ENCODE measurements at regions not wholly inside any gene's neighbourhood (a gene's known extent, or its start where the extent isn't known, plus 50 kb on each side); places are given as distances from the start of the nearest gene placed in this dataset.

DNA sequence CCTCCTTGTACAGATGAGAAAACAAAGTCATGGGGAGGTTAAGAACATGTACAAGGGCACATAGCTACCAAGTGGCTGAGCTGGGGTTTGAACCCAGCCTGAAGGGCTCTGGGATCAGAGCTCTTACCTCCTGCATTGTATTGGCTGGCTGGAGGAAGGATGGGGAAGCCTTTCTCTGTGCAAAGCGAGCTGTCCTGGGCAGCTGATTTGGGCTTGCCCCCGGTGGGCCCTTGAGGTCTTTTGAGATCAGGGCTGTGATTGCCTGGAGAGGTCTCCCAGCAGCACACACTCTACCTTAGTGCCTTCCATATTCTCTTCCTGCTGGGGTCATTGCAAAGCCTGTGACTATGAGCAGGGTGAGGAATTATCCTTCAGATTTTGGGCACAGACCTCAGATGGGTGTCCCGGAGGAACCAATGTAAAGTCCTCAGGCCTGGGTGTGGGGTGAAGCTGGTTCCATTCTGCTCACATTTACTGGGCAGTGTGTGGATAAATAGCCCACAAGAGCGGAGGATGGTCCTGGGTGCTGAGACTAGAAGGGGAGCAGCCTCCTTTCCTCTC is 53.3 kb upstream of the EPS8L3 start:
- Histone ChIP-seq H3K9me3 (ENCODE audit: control insufficient read depth, low read depth, low read length) (peaks cover 4% of the 10 kb centered on the region), H3K4me1 (ENCODE audit: control insufficient read depth, low read depth, low read length) (no peaks in the 10 kb centered on the region), H3K27me3 (ENCODE audit: control insufficient read depth, insufficient read depth, low read length) (no peaks in the 10 kb centered on the region), H3K27ac (ENCODE audit: low read length) (no peak overlapping the region), H3K4me3 (ENCODE audit: low read length) (no peak overlapping the region), H3K9ac (ENCODE audit: low read length) (no peak overlapping the region), H3K36me3 (ENCODE audit: control insufficient read depth, low read depth, low read length) (no peaks in the 10 kb centered on the region)

- Histone ChIP-seq H3K27me3 (ENCODE audit: control insufficient read depth, insufficient read depth, low read length) (no peaks in the 10 kb centered on the region), H3K9me3 (ENCODE audit: control insufficient read depth, low read depth, low read length) (peaks cover 4% of the 10 kb centered on the region), H3K27ac (ENCODE audit: low read length) (no peak overlapping the region), H3K4me3 (ENCODE audit: low read length) (no peak overlapping the region), H3K4me1 (ENCODE audit: control insufficient read depth, low read depth, low read length) (no peaks in the 10 kb centered on the region), H3K9ac (ENCODE audit: low read length) (no peak overlapping the region), H3K36me3 (ENCODE audit: control insufficient read depth, low read depth, low read length) (no peaks in the 10 kb centered on the region)
These were observed 52.6 kb upstream of the EPS8L3 start for GRCh38 chr1:109816175-109816811.

DNA sequence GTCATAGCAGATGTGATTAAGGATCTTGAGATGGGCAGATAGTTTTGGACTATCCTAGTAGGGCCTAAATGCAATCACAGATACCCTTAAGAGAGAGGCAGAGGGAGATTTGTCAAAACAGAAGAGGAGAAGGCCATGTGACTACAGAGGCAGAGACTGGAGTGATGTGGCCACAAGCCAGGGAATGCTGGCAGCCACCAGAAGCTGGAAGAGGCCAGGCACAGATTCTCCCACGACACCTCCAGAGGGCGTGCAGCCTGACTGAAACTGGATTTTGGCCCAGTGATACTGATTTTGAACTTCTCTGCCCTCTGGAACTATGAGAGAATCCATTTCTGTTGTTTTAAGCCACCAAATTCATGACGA is 52.1 kb upstream of the EPS8L3 start:
- no peaks in the 10 kb centered on the region for H3K27me3 ChIP-seq (ENCODE audit: control insufficient read depth, insufficient read depth, low read length)
- no peaks in the 10 kb centered on the region for H3K36me3 ChIP-seq (ENCODE audit: control insufficient read depth, low read depth, low read length)
- no peaks in the 10 kb centered on the region for H3K4me1 ChIP-seq (ENCODE audit: control insufficient read depth, low read depth, low read length)
- no peak overlapping the region for H3K27ac ChIP-seq (ENCODE audit: low read length)
- no peak overlapping the region for H3K9ac ChIP-seq (ENCODE audit: low read length)
- peaks cover 4% of the 10 kb centered on the region for H3K9me3 ChIP-seq (ENCODE audit: control insufficient read depth, low read depth, low read length)
- no peak overlapping the region for H3K4me3 ChIP-seq (ENCODE audit: low read length)

DNA sequence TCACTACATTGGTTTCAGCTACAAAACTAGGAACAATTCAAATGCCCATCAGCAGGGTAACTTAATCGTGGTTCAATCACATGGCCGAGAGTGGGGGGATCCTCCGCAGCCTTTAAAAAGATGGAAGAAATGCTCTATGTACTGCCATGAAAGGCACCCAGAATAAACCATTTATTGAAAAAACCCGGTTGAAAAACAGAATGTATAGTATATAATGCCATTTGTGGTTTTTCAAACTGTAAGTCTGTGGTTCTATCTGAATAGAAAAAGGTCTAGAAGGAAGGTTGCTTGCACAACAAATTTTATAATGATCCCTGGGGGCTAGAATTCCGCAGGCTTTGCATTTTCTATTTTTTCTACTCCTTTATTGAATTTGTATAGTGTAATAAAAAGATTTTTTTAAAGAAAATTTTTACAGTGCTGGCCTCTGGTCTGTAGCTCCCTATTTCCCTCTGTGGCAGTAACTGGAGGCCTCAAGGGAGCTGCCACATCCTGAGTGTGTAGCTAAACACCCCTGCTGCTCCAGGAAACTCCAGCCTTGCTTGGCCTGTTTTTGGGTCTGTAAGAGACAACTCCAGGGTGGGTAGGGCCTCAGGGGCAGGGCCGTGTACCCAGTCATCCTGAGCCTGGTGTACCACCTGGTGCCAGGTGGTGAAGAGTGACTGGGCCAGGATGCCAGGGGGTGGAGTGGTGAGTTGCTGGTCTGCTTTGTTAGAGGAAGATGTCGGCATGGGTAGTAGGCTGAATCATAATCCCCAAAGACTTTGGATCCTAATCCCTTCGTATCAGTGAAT is 51.5 kb upstream of the EPS8L3 start:
- Histone ChIP-seq H3K9me3 (ENCODE audit: control insufficient read depth, low read depth, low read length) (peaks cover 4% of the 10 kb centered on the region), H3K4me1 (ENCODE audit: control insufficient read depth, low read depth, low read length) (no peaks in the 10 kb centered on the region), H3K4me3 (ENCODE audit: low read length) (no peak overlapping the region), H3K9ac (ENCODE audit: low read length) (no peak overlapping the region), H3K27me3 (ENCODE audit: control insufficient read depth, insufficient read depth, low read length) (no peaks in the 10 kb centered on the region), H3K27ac (ENCODE audit: low read length) (no peak overlapping the region), H3K36me3 (ENCODE audit: control insufficient read depth, low read depth, low read length) (no peaks in the 10 kb centered on the region)

GRCh38 chr1:109814223-109814622 is 50.5 kb upstream of the EPS8L3 start:
- no peak overlapping the region for H3K4me3 ChIP-seq (ENCODE audit: low read length)
- no peaks in the 10 kb centered on the region for H3K27me3 ChIP-seq (ENCODE audit: control insufficient read depth, insufficient read depth, low read length)
- no peaks in the 10 kb centered on the region for H3K36me3 ChIP-seq (ENCODE audit: control insufficient read depth, low read depth, low read length)
- no peaks in the 10 kb centered on the region for H3K4me1 ChIP-seq (ENCODE audit: control insufficient read depth, low read depth, low read length)
- H3K9ac ChIP-seq (ENCODE audit: low read length): no peak overlapping the region
- no peak overlapping the region for H3K27ac ChIP-seq (ENCODE audit: low read length)
- peaks cover 4% of the 10 kb centered on the region for H3K9me3 ChIP-seq (ENCODE audit: control insufficient read depth, low read depth, low read length)

All from iPS-18a (cell line).